ENCODE measurements at regions not wholly inside any gene's neighbourhood (a gene's known extent, or its start where the extent isn't known, plus 50 kb on each side); places are given as distances from the start of the nearest gene placed in this dataset.
"Not testable (repeated sequence)": the region's sequence is repeated elsewhere in the genome, so short reads cannot be mapped to it uniquely, and the experiment has no call there.

DNA sequence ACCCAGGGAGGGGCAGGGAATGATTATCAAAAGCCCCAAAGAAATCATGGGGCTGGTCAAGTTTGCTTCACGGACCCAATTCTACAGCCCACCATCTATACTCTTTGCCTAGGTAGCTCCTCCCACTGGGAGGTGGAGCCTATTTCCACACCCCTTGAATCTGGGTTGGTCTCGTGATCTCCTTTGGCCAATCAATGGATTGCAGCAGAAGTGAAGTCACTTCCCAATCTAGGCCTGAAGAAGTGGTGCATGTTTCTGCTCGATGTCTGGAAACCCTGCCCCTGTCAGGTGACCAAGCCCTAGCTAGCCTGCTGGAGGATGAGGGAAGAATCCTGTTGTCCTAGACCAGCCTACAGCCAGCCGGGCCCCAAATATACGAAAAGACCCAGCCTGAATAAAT is 86.3 kb upstream of the ADGRE5 start:
- not testable (repeated sequence) for H3K4me1 Mint-ChIP-seq, H3K9me3 Mint-ChIP-seq, H3K27ac Mint-ChIP-seq, H3K36me3 Mint-ChIP-seq, ATAC-seq, H3K4me3 Mint-ChIP-seq
- peaks cover 55% of the 10 kb centered on the region for H3K27me3 Mint-ChIP-seq

DNA sequence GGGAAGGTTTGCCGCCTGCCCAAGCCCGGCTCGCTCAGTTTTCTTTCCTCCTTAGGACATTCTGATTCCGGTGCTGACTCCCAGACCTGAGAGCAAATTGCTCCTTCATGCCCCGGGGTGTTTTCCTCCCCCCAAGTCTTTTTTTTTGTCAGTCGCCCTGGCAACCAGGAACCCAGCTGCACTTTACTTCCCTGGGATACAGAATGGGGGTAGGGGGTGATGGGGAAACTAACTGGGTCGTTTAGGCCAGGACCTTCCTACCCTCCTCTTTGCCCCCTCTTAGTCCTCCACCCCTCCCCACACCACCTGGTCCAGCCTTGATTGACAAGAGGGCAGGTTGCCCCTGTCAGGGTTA is 87.5 kb upstream of the ADGRE5 start:
- H3K36me3 Mint-ChIP-seq, H3K27ac Mint-ChIP-seq, H3K4me3 Mint-ChIP-seq, H3K9me3 Mint-ChIP-seq, ATAC-seq, H3K4me1 Mint-ChIP-seq: not testable (repeated sequence)
- peaks cover 49% of the 10 kb centered on the region for H3K27me3 Mint-ChIP-seq

DNA sequence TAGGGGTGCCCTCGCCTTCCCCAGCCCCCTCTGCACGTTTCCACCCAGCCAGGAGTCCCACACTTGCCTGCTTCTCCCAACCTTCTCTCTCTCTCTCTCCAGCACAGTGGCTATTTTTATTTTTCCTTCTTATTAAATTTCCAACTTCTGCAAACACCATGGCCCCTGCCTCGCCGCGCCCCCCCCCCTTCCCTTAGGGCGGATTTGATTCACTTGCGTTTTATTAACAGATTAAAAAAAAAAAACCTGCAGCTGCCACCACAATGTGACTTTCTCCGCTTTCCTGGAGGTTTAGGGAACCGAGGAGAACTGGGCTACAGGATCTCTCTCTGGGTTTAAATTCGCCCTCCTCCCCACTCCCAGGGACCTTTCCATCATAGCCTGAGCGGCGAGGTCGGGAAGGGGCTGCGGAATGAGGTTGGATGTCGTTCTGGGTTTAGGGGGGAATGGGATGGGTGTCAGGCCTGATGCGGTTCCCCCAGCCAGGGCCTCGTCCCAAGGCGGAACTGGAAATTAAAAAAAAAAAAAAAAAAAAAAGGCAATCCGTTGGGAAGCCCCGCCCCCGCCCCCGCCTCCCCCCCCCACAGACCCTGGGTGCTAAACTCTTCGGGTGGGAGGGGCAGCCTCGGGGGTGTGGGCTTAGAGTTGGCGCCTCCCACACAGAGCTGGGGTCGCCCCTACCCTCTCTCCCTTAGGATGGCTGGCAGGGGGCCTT is 87.3 kb upstream of the ADGRL1 start:
- not testable (repeated sequence) for H3K27ac Mint-ChIP-seq, ATAC-seq, H3K36me3 Mint-ChIP-seq, H3K9me3 Mint-ChIP-seq, H3K4me3 Mint-ChIP-seq
- Mint-ChIP-seq H3K27me3 (peaks cover 49% of the 10 kb centered on the region), H3K4me1 (peaks cover 15% of the 10 kb centered on the region)

DNA sequence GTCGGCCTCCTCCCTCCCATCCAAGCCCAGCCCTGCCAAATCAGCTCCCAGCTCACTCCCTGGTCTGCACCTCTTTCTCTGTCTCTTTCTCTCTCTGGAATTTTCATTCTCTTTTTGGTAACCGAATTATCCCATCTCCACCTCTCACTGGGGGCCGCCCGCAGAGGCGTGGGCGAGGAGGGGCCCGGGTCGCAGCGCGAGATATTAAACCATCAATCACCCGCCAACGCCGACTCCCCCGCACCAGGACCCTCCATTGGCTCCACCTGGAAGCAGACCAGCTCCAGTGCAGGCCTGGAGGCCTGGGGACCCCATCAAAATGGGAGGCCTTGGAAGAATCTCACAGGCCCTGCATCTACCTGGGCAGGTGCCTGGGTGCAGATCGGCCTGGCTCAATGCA is 83.8 kb upstream of the ADGRL1 start:
- H3K27me3 Mint-ChIP-seq, result peaks cover 26% of the 10 kb centered on the region
- H3K27ac Mint-ChIP-seq, ATAC-seq, H3K4me3 Mint-ChIP-seq, H3K9me3 Mint-ChIP-seq, H3K36me3 Mint-ChIP-seq: not testable (repeated sequence)
- peaks cover 16% of the 10 kb centered on the region for H3K4me1 Mint-ChIP-seq

DNA sequence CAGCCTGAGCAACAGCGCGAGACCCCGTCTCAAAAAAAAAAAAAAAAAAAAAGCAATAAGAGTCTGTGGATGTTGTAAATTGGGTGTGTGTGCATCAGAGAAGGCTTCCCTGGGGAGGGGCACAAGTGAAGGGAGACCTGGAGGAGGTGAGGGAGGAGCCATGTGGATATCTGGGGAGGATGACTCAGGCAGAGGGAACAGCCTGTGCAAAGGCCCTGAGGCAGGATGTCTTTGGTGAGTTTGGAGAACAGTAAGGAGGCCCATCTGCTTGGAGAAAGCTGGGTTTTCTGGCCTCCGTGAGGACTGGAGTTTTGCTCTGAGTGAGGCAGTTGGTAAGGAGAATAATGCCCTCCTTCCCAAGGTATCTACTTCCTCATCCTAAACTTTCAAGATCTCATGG is 81.9 kb upstream of the ADGRL1 start:
- peaks cover 17% of the 10 kb centered on the region for H3K4me1 Mint-ChIP-seq
- H3K36me3 Mint-ChIP-seq, H3K9me3 Mint-ChIP-seq, ATAC-seq, H3K27me3 Mint-ChIP-seq, H3K27ac Mint-ChIP-seq, H3K4me3 Mint-ChIP-seq: not testable (repeated sequence)

DNA sequence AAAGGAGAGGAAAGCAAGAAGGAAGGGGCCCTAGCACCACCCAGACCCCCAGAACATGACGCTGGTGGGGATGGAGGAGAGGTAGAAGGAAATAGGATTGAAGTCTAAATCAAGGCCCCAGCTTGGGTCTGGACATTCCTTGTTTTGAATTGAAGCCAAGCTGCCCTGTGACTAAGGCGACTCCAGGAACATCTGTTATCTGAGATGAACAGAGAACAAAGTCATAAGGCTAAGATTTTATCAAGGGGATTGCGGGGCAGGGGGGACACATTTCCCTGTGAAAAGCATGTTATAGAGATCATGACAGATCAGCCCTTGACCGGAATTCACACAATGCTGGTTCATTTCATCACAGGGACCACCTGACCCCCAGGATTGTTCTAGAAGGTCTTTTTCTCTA is 80.6 kb upstream of the ADGRL1 start:
- not testable (repeated sequence) for H3K9me3 Mint-ChIP-seq, ATAC-seq, H3K27me3 Mint-ChIP-seq, H3K27ac Mint-ChIP-seq, H3K36me3 Mint-ChIP-seq, H3K4me3 Mint-ChIP-seq
- H3K4me1 Mint-ChIP-seq, result peaks cover 15% of the 10 kb centered on the region

DNA sequence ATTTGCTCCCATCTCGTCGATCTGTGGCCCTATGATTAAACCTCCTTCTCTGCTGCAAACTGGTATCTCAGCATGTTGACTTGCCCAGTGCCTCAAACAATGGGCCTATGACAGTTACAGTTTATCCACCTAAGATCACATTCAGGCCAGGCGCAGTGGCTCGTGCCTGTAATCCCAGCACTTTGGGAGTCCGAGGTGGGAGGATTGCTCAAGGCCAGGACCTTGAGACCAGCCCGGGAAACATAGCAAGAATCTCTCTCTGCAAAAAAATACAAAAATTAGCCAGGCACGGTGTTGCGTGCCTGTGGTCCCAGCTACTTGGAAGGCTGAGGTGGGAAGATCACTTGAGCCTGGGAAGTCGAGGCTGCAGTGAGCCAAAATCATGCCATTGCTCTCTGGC is 79.8 kb upstream of the ADGRL1 start:
- peaks cover 15% of the 10 kb centered on the region for H3K4me1 Mint-ChIP-seq
- not testable (repeated sequence) for H3K36me3 Mint-ChIP-seq, H3K27me3 Mint-ChIP-seq, H3K4me3 Mint-ChIP-seq, H3K9me3 Mint-ChIP-seq, H3K27ac Mint-ChIP-seq, ATAC-seq

DNA sequence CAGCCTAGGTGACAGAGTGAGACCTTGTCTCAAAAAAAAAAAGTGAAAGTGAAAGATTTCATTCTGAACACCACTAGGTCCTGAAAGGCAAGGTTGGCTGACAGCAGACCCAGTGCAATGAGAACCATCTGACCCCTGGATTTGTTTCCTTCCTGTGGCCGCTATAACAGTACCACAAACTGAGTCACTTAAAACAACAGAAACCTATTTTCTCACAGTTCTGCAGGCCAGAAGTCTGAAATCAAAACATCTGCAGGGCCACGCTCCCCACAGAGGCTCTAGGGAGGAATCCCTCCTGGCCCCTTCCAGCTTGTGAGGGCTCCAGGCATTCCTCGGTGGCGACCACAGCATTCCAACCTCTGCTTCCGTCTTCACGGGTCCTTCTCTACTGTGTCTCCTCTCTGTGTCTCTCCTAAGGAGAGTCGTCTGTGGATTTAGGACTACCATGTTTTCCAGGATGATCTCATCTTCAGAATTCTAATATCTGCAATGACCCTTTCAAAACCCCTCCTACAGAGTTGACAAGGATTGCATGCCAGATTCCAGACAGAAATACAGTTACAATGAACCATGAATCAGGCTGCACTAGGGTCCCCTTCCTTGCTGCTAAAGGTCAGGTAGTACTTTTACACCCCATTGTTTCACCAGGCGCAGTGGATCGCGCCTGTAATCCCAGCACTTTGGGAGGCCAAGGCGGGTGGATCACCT is 78.0 kb upstream of the ADGRL1 start:
- H3K36me3 Mint-ChIP-seq, H3K4me3 Mint-ChIP-seq, H3K9me3 Mint-ChIP-seq: not testable (repeated sequence)
- H3K4me1 Mint-ChIP-seq, result peaks cover 15% of the 10 kb centered on the region
- H3K27ac Mint-ChIP-seq, result peak overlapping the region; percentile 71
- peaks cover 16% of the 10 kb centered on the region for H3K27me3 Mint-ChIP-seq
- peak; percentile 85 for ATAC-seq

DNA sequence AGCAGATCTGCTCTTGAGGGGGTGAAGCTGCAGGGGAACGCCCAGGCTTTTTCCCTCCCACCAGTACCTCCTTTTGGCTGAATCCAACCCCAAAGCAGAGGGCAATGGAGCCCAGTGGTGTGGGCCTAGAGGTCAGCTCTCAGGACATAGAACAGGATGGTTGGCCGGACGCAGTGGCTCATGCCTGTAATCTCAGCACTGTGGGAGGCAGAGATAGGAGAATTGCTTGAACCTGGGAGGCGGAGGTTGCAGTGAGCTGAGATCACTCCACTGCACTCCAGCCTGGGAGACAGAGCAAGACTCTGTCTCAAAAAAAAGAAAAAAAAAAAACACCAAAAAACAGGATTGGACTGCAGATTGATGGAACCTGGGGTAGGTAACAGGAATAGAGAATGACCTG is 73.3 kb upstream of the ADGRL1 start:
- H3K4me3 Mint-ChIP-seq, H3K9me3 Mint-ChIP-seq, ATAC-seq, H3K27ac Mint-ChIP-seq, H3K36me3 Mint-ChIP-seq: not testable (repeated sequence)
- Mint-ChIP-seq H3K27me3 (peaks cover 36% of the 10 kb centered on the region), H3K4me1 (peaks cover 12% of the 10 kb centered on the region)

DNA sequence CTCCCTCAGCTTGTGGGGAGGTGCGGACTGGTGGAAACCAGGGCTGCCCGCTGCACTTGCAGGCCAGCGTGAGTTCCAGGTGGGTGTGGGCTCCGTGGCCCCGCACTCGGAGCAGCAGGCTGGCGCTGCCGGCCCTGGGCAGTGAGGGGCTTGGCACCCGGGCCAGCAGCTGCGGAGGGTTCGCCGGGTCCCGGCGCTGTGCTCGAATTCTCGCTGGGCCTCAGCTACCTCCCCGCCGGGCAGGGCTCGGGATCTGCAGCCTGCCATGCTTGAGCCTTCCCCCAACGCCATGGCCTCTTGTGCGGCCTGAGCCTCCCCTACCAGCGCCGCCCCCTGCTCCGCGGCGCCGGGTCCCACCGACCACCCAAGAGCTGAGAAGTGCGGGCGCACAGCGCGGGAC is 71.6 kb upstream of the ADGRL1 start:
- ATAC-seq, result no peak
- Mint-ChIP-seq H3K27me3 (peaks cover 48% of the 10 kb centered on the region), H3K9me3 (peaks cover 10% of the 10 kb centered on the region), H3K36me3 (peaks cover 5% of the 10 kb centered on the region), H3K4me3 (no peak overlapping the region), H3K4me1 (peaks cover 6% of the 10 kb centered on the region), H3K27ac (no peak overlapping the region)

DNA sequence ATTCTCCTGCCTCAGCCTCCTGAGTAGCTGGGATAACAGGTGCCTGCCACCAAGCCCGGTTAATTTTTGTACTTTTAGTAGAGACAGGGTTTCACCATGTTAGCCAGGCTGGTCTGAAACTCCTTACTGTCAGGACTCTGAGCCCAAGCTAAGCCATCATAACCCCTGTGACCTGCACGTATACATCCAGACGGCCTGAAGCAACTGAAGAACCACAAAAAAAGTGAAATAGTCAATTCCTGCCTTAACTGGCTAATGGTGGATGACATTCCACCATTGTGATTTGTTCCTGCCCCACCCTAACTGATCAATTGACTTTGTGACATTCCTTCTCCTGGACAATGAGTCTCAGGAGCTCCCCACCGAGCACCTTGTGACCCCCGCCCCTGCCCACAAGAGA is 69.9 kb upstream of the ADGRL1 start:
- H3K4me1 Mint-ChIP-seq, H3K27ac Mint-ChIP-seq, ATAC-seq, H3K36me3 Mint-ChIP-seq, H3K4me3 Mint-ChIP-seq: not testable (repeated sequence)
- Mint-ChIP-seq H3K27me3 (peaks cover 57% of the 10 kb centered on the region), H3K9me3 (peaks cover 10% of the 10 kb centered on the region)

DNA sequence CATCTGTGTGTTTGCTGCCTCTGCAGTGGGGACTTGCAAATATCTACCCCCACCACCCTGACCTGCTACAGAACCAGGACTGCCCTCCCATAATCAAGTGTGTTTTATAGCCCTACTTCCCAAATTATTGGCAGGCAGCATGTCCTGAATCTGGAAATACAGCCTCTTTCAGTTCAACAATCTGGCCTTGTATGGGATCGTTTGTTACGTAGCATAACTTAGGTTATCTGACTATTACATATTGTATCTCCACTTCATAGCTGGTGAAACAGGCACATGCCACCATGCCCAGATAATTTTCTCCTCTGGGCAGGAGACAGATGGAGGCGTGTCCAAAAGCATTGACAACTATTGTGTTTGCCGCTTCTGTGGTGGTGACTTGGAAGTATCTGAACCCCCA is 66.7 kb upstream of the ADGRL1 start:
- Mint-ChIP-seq H3K27ac (no peak overlapping the region), H3K4me1 (peaks cover 15% of the 10 kb centered on the region), H3K27me3 (peaks cover 73% of the 10 kb centered on the region), H3K4me3 (no peak overlapping the region), H3K36me3 (peaks cover 5% of the 10 kb centered on the region), H3K9me3 (peaks cover 12% of the 10 kb centered on the region)
- no peak for ATAC-seq

DNA sequence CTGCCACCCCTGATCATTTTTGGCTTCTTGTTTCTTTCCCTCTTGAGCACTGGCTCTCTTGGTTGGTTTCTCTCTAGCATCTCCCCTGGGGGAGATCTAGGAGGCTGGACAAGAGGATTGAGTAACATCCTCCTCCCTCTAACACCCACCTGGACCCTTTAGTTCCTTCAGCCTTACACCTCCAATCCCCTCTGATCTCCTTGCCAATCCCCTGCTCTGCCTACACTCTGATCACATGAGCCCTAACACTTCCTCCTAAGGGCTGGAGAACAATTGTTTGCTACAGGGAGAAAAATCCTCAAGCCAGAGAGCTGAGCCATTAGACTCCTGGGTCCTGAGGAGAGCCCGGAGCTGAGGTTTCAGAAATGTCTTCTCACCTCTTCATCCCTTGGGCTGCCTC is 65.9 kb upstream of the ADGRL1 start:
- ATAC-seq, result no peak
- Mint-ChIP-seq H3K9me3 (peaks cover 12% of the 10 kb centered on the region), H3K27me3 (peaks cover 75% of the 10 kb centered on the region), H3K4me1 (peaks cover 15% of the 10 kb centered on the region), H3K4me3 (no peak overlapping the region), H3K36me3 (peaks cover 5% of the 10 kb centered on the region), H3K27ac (no peak overlapping the region)

DNA sequence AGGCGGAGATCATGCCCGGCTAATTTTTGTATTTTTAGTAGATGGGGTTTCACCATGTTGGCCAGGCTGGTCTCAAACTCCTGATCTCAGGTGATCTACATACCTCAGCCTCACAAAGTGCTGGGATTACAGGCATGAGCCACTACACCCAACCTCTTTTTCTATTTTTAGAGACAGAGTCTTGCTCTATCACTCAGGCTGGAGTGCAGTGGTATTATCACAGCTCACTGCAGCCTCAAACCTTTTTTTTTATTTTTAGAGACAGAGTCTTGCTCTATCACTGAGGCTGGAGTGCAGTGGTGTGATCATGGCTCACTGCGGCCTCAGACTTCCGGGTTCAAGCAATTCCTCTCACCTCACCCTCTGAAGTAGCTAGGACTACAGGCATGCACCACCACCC is 64.6 kb upstream of the ADGRL1 start:
- H3K36me3 Mint-ChIP-seq, H3K27ac Mint-ChIP-seq, H3K4me3 Mint-ChIP-seq, ATAC-seq: not testable (repeated sequence)
- H3K4me1 Mint-ChIP-seq, result peaks cover 15% of the 10 kb centered on the region
- peaks cover 12% of the 10 kb centered on the region for H3K9me3 Mint-ChIP-seq
- peaks cover 75% of the 10 kb centered on the region for H3K27me3 Mint-ChIP-seq

DNA sequence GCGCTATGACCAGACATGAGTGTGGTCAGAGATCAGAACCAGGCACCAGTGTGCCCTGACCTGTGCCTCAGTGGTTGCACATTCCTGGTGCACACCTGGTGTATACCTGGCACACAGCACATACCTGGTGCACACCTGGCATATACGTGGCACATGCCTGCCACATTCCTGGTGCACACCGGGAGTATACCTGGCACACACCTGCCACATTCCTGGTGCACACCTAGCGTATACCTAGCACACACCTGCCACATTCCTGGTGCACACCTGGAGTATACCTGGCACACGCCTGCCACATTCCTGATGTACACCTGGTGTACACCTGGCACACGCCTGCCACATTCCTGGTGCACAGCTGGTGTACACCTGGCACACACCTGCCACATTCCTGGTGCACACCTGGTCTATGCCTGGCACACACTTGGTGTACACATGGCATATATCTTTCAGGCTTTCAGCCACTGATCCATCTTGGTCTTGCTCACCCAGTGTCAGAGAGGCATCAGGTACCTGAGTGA is 61.3 kb upstream of the ADGRL1 start:
- H3K36me3 Mint-ChIP-seq, result no peaks in the 10 kb centered on the region
- peaks cover 56% of the 10 kb centered on the region for H3K27me3 Mint-ChIP-seq
- no peak overlapping the region for H3K4me3 Mint-ChIP-seq
- H3K4me1 Mint-ChIP-seq, result peaks cover 9% of the 10 kb centered on the region
- no peak overlapping the region for H3K27ac Mint-ChIP-seq
- peaks cover 2% of the 10 kb centered on the region for H3K9me3 Mint-ChIP-seq
- no peak for ATAC-seq

DNA sequence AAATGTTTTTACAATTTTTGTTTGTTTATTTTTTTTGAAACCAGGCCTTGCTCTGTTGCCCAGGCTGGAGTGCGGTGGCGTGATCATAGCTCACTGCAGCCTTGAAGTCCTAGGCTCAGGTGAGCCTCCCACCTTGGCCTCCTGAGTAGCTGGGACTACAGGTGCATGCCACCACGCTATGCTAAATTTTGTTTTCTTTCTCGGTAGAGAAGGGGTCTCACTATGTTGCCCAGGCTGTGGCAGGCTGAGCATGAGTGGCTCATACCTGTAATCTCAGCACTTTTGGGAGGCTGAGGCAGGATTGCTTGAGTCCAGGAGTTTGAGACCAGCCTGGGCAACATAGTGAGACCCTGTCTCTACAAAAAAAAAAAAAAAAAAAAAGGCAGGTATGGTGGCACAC is 60.2 kb upstream of the ADGRL1 start:
- not testable (repeated sequence) for ATAC-seq, H3K36me3 Mint-ChIP-seq, H3K4me1 Mint-ChIP-seq, H3K4me3 Mint-ChIP-seq, H3K9me3 Mint-ChIP-seq, H3K27ac Mint-ChIP-seq
- H3K27me3 Mint-ChIP-seq, result peaks cover 45% of the 10 kb centered on the region

All from stimulated activated memory B cell treated with anti-CD40 and anti-IgM and Interleukin-4, amounts not matched to agents 10 μg/mL and 1 μg/mL and 100 μg/mL, for 72 hours (primary cell).